GM23338 (cell line): ENCODE measurements at regions not wholly inside any gene's neighbourhood (a gene's known extent, or its start where the extent isn't known, plus 50 kb on each side); places are given as distances from the start of the nearest gene placed in this dataset.

Experiments
- ATAC-seq: fragments of 200-7000 bp; cut with Tn5 transposase; 3 replicates; pipeline ENCODE4 v1.9.1; 2020
- DNase-seq: peaks from one replicate; pipeline ENCODE4 v3.0.0-alpha.2; 2015; ENCODE audit warnings: low spot score
- H2AFZ ChIP-seq: fragments of 200-600 bp; sonication (generic); 2 replicates; pipeline ENCODE4 v1.8.0; 2016; ENCODE audit warnings: antibody characterized with exemption, mild to moderate bottlenecking, moderate library complexity
- H3F3A ChIP-seq: fragments of 200-600 bp; sonication (generic); replicated peaks from 2 replicates; pipeline ENCODE4 v1.8.0; 2017; ENCODE audit warnings: antibody characterized with exemption, mixed run types, low read depth
- H3K27ac ChIP-seq: fragments of 200-600 bp; sonication (generic); 2 replicates; pipeline ENCODE4 v1.6.1; 2016; ENCODE audit warnings: low read depth
- H3K27me3 ChIP-seq: fragments of 200-600 bp; sonication (generic); 2 replicates; pipeline ENCODE4 v1.8.0; 2016; ENCODE audit warnings: mild to moderate bottlenecking, mixed run types, moderate library complexity; ENCODE audit not compliant: insufficient read depth
- H3K36me3 ChIP-seq: fragments of 200-600 bp; sonication (generic); 2 replicates; pipeline ENCODE4 v1.8.0; 2016; ENCODE audit warnings: mild to moderate bottlenecking; ENCODE audit not compliant: insufficient read depth
- H3K4me1 ChIP-seq: fragments of 200-600 bp; sonication (generic); 2 replicates; pipeline ENCODE4 v1.8.0; 2016; ENCODE audit warnings: mild to moderate bottlenecking, moderate library complexity; ENCODE audit not compliant: insufficient read depth
- H3K4me2 ChIP-seq: fragments of 200-600 bp; sonication (generic); 2 replicates; pipeline ENCODE4 v1.7.1; 2017; ENCODE audit warnings: mixed run types
- H3K4me3 ChIP-seq: fragments of 200-600 bp; sonication (generic); 2 replicates; pipeline ENCODE4 v1.6.1; 2016; ENCODE audit warnings: mixed run types
- H3K79me2 ChIP-seq: fragments of 200-600 bp; sonication (generic); replicated peaks from 2 replicates; pipeline ENCODE4 v1.8.0; 2017; ENCODE audit warnings: mild to moderate bottlenecking; ENCODE audit not compliant: insufficient read depth
- H3K9me2 ChIP-seq: fragments of 200-600 bp; sonication (generic); 2 replicates; pipeline ENCODE4 v1.8.0; 2017; ENCODE audit not compliant: insufficient read depth
- H4K20me1 ChIP-seq: fragments of 200-600 bp; sonication (generic); replicated peaks from 2 replicates; pipeline ENCODE4 v1.8.0; 2017; ENCODE audit warnings: mild to moderate bottlenecking; ENCODE audit not compliant: insufficient read depth
- H3K27ac Mint-ChIP-seq: 2 replicates; pipeline ENCODE4 v1.8.0; 2020; ENCODE audit warnings: inconsistent platforms, mild to moderate bottlenecking, moderate library complexity, mixed read lengths
- H3K27me3 Mint-ChIP-seq: 3 replicates; pipeline ENCODE4 v1.8.0; 2022; ENCODE audit warnings: low read depth, mild to moderate bottlenecking, moderate library complexity, mixed read lengths, inconsistent platforms; ENCODE audit not compliant: insufficient read depth, poor library complexity
- H3K36me3 Mint-ChIP-seq: 3 replicates; pipeline ENCODE4 v1.8.0; 2021; ENCODE audit warnings: low read depth, mild to moderate bottlenecking, inconsistent platforms, moderate library complexity, mixed read lengths
- H3K4me1 Mint-ChIP-seq: 3 replicates; pipeline ENCODE4 v1.8.0; 2020; ENCODE audit warnings: mild to moderate bottlenecking, inconsistent platforms, mixed read lengths
- H3K4me3 Mint-ChIP-seq: 3 replicates; pipeline ENCODE4 v1.8.0; 2021; ENCODE audit warnings: moderate library complexity, mild to moderate bottlenecking, inconsistent platforms, mixed read lengths
- H3K9me3 Mint-ChIP-seq: 3 replicates; pipeline ENCODE4 v1.8.0; 2020; ENCODE audit warnings: moderate library complexity, mild to moderate bottlenecking, inconsistent platforms, mixed read lengths
- CREB1 ChIP-seq: fragments of 250-450 bp; sonication (Bioruptor Pico); IDR thresholded peaks from 2 replicates; pipeline ENCODE4 v1.5.0; 2020; ENCODE audit warnings: low read depth, mild to moderate bottlenecking, moderate library complexity
- EZH2phosphoT487 ChIP-seq: fragments of 200-600 bp; sonication (generic); IDR thresholded peaks from one replicate; pipeline ENCODE4 v1.8.1; 2018; ENCODE audit warnings: antibody characterized with exemption; ENCODE audit not compliant: unreplicated experiment
- JUNB ChIP-seq: IDR thresholded peaks from one replicate; pipeline ENCODE4 v1.6.1; 2016; ENCODE audit warnings: antibody characterized with exemption; ENCODE audit not compliant: unreplicated experiment
- NANOG ChIP-seq: IDR thresholded peaks from 2 replicates; pipeline ENCODE4 v1.6.1; 2016; ENCODE audit warnings: antibody characterized with exemption, borderline replicate concordance
- POLR2AphosphoS5 ChIP-seq: IDR thresholded peaks from 2 replicates; pipeline ENCODE4 v1.6.1; 2016; ENCODE audit warnings: antibody characterized with exemption, low read depth
- STAT1 ChIP-seq: IDR thresholded peaks from one replicate; pipeline ENCODE4 v1.6.1; 2016; ENCODE audit warnings: antibody characterized with exemption; ENCODE audit not compliant: unreplicated experiment
- ZNF331 ChIP-seq: fragments of 250-450 bp; sonication (Bioruptor Pico); IDR thresholded peaks from 2 replicates; pipeline ENCODE4 v1.5.0; 2020; ENCODE audit warnings: low read depth, mild to moderate bottlenecking, moderate library complexity
- TF ChIP-seq, protein P1 (sequence below): IDR thresholded peaks from one replicate; pipeline ENCODE4 v1.6.1; 2018; ENCODE audit warnings: antibody characterized with exemption; ENCODE audit not compliant: unreplicated experiment
- TF ChIP-seq, protein P2 (sequence below), 2 experiments: fragments of 200-600 bp in 1 of 2; sonication (generic) in 1 of 2; conservative IDR thresholded peaks; 2 replicates each; pipeline versions ENCODE4 v1.5.1 to v1.6.1; 2016 to 2017; ENCODE audit warnings: antibody characterized with exemption in 2 of 2, low read depth in 2 of 2, mild to moderate bottlenecking in 2 of 2, moderate library complexity in 1 of 2

DNA sequence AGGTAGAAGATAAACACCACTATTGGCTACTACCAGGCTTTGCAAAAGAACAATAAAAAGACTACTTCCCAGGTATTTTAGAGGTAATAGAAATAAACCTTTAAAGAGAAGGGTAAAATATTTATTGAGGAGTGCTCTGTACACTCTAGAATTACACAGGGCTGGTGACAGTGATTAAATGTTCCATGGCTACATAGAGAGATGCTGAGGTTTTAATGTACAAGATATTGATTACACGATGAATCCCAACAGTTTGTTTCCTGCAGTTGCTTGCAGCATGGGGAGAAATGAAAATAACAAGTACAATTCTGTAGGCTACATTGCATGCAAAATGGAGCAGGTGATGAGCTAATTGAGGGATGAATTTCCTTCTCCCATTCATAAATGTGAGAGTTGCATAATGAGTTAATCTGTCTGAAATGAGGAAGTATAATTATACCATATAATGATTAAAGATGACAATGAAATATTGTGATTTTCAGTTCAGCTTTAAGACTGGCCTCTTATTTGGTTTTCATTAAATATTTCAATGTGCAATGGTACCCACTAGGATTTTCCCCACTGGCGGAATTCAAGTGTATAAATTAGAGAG, 266.1 kb downstream of the SOCS6 start (continued):
- TF ChIP-seq, protein P1, sequence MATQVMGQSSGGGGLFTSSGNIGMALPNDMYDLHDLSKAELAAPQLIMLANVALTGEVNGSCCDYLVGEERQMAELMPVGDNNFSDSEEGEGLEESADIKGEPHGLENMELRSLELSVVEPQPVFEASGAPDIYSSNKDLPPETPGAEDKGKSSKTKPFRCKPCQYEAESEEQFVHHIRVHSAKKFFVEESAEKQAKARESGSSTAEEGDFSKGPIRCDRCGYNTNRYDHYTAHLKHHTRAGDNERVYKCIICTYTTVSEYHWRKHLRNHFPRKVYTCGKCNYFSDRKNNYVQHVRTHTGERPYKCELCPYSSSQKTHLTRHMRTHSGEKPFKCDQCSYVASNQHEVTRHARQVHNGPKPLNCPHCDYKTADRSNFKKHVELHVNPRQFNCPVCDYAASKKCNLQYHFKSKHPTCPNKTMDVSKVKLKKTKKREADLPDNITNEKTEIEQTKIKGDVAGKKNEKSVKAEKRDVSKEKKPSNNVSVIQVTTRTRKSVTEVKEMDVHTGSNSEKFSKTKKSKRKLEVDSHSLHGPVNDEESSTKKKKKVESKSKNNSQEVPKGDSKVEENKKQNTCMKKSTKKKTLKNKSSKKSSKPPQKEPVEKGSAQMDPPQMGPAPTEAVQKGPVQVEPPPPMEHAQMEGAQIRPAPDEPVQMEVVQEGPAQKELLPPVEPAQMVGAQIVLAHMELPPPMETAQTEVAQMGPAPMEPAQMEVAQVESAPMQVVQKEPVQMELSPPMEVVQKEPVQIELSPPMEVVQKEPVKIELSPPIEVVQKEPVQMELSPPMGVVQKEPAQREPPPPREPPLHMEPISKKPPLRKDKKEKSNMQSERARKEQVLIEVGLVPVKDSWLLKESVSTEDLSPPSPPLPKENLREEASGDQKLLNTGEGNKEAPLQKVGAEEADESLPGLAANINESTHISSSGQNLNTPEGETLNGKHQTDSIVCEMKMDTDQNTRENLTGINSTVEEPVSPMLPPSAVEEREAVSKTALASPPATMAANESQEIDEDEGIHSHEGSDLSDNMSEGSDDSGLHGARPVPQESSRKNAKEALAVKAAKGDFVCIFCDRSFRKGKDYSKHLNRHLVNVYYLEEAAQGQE: no peak
- TF ChIP-seq ZNF331 (CRISPR knock-in tag) (no peak), NANOG (no peak), CREB1 (CRISPR knock-in tag) (no peak), JUNB (no peak)

DNA sequence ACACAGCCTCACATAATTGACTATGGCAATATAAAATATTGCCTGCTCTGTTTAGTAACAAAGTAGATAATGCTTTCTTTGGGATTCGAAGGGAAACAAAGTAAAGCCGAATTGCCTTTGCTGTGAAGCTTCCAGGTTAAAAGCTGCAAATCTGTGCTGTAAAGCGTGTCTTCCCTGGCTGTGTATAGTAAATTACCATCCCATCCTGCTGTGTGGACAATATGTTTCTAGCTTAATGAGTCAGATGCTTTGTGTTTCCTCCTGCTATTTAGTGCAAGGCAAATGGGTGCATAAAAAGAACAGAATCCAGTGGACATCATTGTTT, 265.1 kb downstream of the SOCS6 start:
- H3K79me2 ChIP-seq: no peaks in the 10 kb centered on the region
- H4K20me1 ChIP-seq: no peaks in the 10 kb centered on the region
- H3K4me1 ChIP-seq: no peaks in the 10 kb centered on the region
- H3F3A ChIP-seq: no peaks in the 10 kb centered on the region
- no peaks in the 10 kb centered on the region for H3K36me3 ChIP-seq
- Mint-ChIP-seq H3K4me3 (no peak overlapping the region), H3K27ac (no peak overlapping the region), H3K9me3 (peaks cover 93% of the 10 kb centered on the region), H3K27me3 (no peaks in the 10 kb centered on the region), H3K4me1 (no peaks in the 10 kb centered on the region), H3K36me3 (peaks cover 18% of the 10 kb centered on the region; the same call in 2 of the 3 replicates)
- no peak overlapping the region for H3K4me2 ChIP-seq
- DNase-seq (no peak), ATAC-seq (no peak)
- H3K27me3 ChIP-seq: no peaks in the 10 kb centered on the region
- no peaks in the 10 kb centered on the region for H3K9me2 ChIP-seq
- H3K4me3 ChIP-seq: no peak overlapping the region
- no peak overlapping the region for H2AFZ ChIP-seq
- H3K27ac ChIP-seq: no peak overlapping the region
- TF ChIP-seq STAT1: no peak
- no peak for TF ChIP-seq JUNB
- TF ChIP-seq EZH2phosphoT487: no peak
- TF ChIP-seq NANOG: no peak
- TF ChIP-seq, protein P1: no peak
- no peak for TF ChIP-seq CREB1 (CRISPR knock-in tag)
- TF ChIP-seq POLR2AphosphoS5: no peak
- TF ChIP-seq, protein P2, sequence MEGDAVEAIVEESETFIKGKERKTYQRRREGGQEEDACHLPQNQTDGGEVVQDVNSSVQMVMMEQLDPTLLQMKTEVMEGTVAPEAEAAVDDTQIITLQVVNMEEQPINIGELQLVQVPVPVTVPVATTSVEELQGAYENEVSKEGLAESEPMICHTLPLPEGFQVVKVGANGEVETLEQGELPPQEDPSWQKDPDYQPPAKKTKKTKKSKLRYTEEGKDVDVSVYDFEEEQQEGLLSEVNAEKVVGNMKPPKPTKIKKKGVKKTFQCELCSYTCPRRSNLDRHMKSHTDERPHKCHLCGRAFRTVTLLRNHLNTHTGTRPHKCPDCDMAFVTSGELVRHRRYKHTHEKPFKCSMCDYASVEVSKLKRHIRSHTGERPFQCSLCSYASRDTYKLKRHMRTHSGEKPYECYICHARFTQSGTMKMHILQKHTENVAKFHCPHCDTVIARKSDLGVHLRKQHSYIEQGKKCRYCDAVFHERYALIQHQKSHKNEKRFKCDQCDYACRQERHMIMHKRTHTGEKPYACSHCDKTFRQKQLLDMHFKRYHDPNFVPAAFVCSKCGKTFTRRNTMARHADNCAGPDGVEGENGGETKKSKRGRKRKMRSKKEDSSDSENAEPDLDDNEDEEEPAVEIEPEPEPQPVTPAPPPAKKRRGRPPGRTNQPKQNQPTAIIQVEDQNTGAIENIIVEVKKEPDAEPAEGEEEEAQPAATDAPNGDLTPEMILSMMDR (conservative IDR thresholded peaks at IDR 0.05; ENCODE audit: low read depth in 2 of 2): no peak
